ENCODE measurements at regions not wholly inside any gene's neighbourhood (a gene's known extent, or its start where the extent isn't known, plus 50 kb on each side); places are given as distances from the start of the nearest gene placed in this dataset.
"Not testable (repeated sequence)": the region's sequence is repeated elsewhere in the genome, so short reads cannot be mapped to it uniquely, and the experiment has no call there.

- no peaks in the 10 kb centered on the region for H3K9me3 ChIP-seq
- intact Hi-C loops (cut with DNase I) = no loop called here
- H3K4me1 ChIP-seq = no peaks in the 10 kb centered on the region
- H3K4me3 ChIP-seq = no peak overlapping the region
- TF ChIP-seq POLR2A (IDR thresholded peaks at IDR 0.05; ENCODE audit: low read depth) = no peak
- no peak for TF ChIP-seq EP300 (IDR thresholded peaks at IDR 0.05)
- TF ChIP-seq CTCF (IDR thresholded peaks at IDR 0.05) = no peak
- TF ChIP-seq POLR2AphosphoS5 (IDR thresholded peaks at IDR 0.05) = no peak
- H3K36me3 ChIP-seq = no peaks in the 10 kb centered on the region
- no peaks in the 10 kb centered on the region for H3K27me3 ChIP-seq
- no peak overlapping the region for H3K27ac ChIP-seq (replicated peaks in 1 of 4)
- DNase-seq (ENCODE audit: extremely low spot score) = no peak
- 73% methylated on average over 3 of the region's 3 CpGs for WGBS
These were observed 967.2 kb downstream of the TRAM1L1 start for GRCh38 chr4:116118221-116118620.

GRCh38 chr4:116112861-116113260 is 972.5 kb downstream of the TRAM1L1 start:
- H3K36me3 ChIP-seq; intact Hi-C loops (cut with DNase I); DNase-seq (ENCODE audit: extremely low spot score); H3K27ac ChIP-seq (replicated peaks in 1 of 4); H3K27me3 ChIP-seq; H3K9me3 ChIP-seq; H3K4me3 ChIP-seq; H3K4me1 ChIP-seq: not testable (repeated sequence)
- 83% methylated on average over 3 of the region's 3 CpGs for WGBS

- no peaks in the 10 kb centered on the region for H3K36me3 ChIP-seq
- no peak overlapping the region for H3K27ac ChIP-seq (replicated peaks in 1 of 4)
These were observed 974.7 kb downstream of the TRAM1L1 start for GRCh38 chr4:116110713-116111112.

GRCh38 chr4:116108606-116109005 is 976.8 kb downstream of the TRAM1L1 start:
- 88% methylated on average over 8 of the region's 8 CpGs for WGBS
- H3K27me3 ChIP-seq = no peaks in the 10 kb centered on the region
- no peaks in the 10 kb centered on the region for H3K4me1 ChIP-seq
- intact Hi-C loops (cut with DNase I) = no loop called here
- H3K4me3 ChIP-seq = no peak overlapping the region
- no peak for TF ChIP-seq EP300 (IDR thresholded peaks at IDR 0.05)
- TF ChIP-seq POLR2A (IDR thresholded peaks at IDR 0.05; ENCODE audit: low read depth) = no peak
- TF ChIP-seq POLR2AphosphoS5 (IDR thresholded peaks at IDR 0.05) = no peak
- TF ChIP-seq CTCF (IDR thresholded peaks at IDR 0.05) = no peak
- H3K27ac ChIP-seq (replicated peaks in 1 of 4) = no peak overlapping the region
- H3K36me3 ChIP-seq = no peaks in the 10 kb centered on the region
- no peak for DNase-seq (ENCODE audit: extremely low spot score)
- H3K9me3 ChIP-seq = no peaks in the 10 kb centered on the region

More at GRCh38 chr4:116110713-116111112, 974.7 kb downstream of the TRAM1L1 start:
- no peaks in the 10 kb centered on the region for H3K27me3 ChIP-seq
- no peaks in the 10 kb centered on the region for H3K9me3 ChIP-seq
- no peak overlapping the region for H3K4me3 ChIP-seq
- no peaks in the 10 kb centered on the region for H3K4me1 ChIP-seq
- intact Hi-C loops (cut with DNase I) = no loop called here
- DNase-seq (ENCODE audit: extremely low spot score) = no peak
- no peak for TF ChIP-seq POLR2A (IDR thresholded peaks at IDR 0.05; ENCODE audit: low read depth)
- 89% methylated on average over 3 of the region's 3 CpGs for WGBS

GRCh38 chr4:116101321-116101720 is 984.1 kb downstream of the TRAM1L1 start:
- H3K9me3 ChIP-seq = peaks cover 0 to 20% (median 7%) of the 10 kb centered on the region in 4 donors
- 55% methylated on average over 1 of the region's 1 CpG for WGBS
- no peaks in the 10 kb centered on the region for H3K27me3 ChIP-seq
- H3K4me1 ChIP-seq = no peaks in the 10 kb centered on the region
- no peak for DNase-seq (ENCODE audit: extremely low spot score)
- intact Hi-C loops (cut with DNase I) = no loop called here
- H3K4me3 ChIP-seq = no peak overlapping the region
- no peaks in the 10 kb centered on the region for H3K36me3 ChIP-seq
- H3K27ac ChIP-seq (replicated peaks in 1 of 4) = no peak overlapping the region
- TF ChIP-seq CTCF (IDR thresholded peaks at IDR 0.05) = no peak

GRCh38 chr4:116099596-116099995 is 985.8 kb downstream of the TRAM1L1 start:
- no peaks in the 10 kb centered on the region for H3K36me3 ChIP-seq
- TF ChIP-seq CTCF (IDR thresholded peaks at IDR 0.05) (no peak), POLR2AphosphoS5 (IDR thresholded peaks at IDR 0.05) (no peak)
- no peak overlapping the region for H3K4me3 ChIP-seq
- peaks cover 0 to 20% (median 7%) of the 10 kb centered on the region in 4 donors for H3K9me3 ChIP-seq
- no peak for DNase-seq (ENCODE audit: extremely low spot score)
- H3K27me3 ChIP-seq = no peaks in the 10 kb centered on the region
- no peak overlapping the region for H3K27ac ChIP-seq (replicated peaks in 1 of 4)
- no peaks in the 10 kb centered on the region for H3K4me1 ChIP-seq
- intact Hi-C loops (cut with DNase I) = no loop called here

GRCh38 chr4:116097353-116097752 is 983.9 kb upstream of the NDST4 start:
- WGBS = 93% methylated on average over 3 of the region's 3 CpGs
- intact Hi-C loops (cut with DNase I); H3K4me1 ChIP-seq; H3K4me3 ChIP-seq; H3K36me3 ChIP-seq; DNase-seq (ENCODE audit: extremely low spot score); H3K27me3 ChIP-seq; H3K27ac ChIP-seq (replicated peaks in 1 of 4): not testable (repeated sequence)
- peaks cover 0 to 20% (median 7%) of the 10 kb centered on the region in 4 donors for H3K9me3 ChIP-seq

Data from esophagus muscularis mucosa (tissue), 4 donors.